SK-N-DZ (cell line): ENCODE measurements at regions not wholly inside any gene's neighbourhood (a gene's known extent, or its start where the extent isn't known, plus 50 kb on each side); places are given as distances from the start of the nearest gene placed in this dataset.

Experiments
- DNase-seq: peaks from one replicate; pipeline ENCODE4 v3.0.0-alpha.2; 2015; ENCODE audit warnings: low spot score

GRCh38 chr22:48742556-48743343, 1084.9 kb downstream of the BRD1 start:
- no peak for DNase-seq

- no peak for DNase-seq
These were observed 1085.5 kb downstream of the BRD1 start for GRCh38 chr22:48742191-48742555.

GRCh38 chr22:48741540-48741939, 1086.1 kb downstream of the BRD1 start:
- no peak for DNase-seq

GRCh38 chr22:48740731-48741405, 1086.8 kb downstream of the BRD1 start:
- DNase-seq, result no peak

GRCh38 chr22:48740086-48740730, 1087.5 kb downstream of the BRD1 start:
- DNase-seq, result no peak

- no peak for DNase-seq
These were observed 1088.2 kb downstream of the BRD1 start for GRCh38 chr22:48739348-48740085.

GRCh38 chr22:48738204-48738980, 1089.3 kb downstream of the BRD1 start:
- no peak for DNase-seq

GRCh38 chr22:48737461-48738203, 1090.0 kb downstream of the BRD1 start:
- no peak for DNase-seq

- no peak for DNase-seq
These were observed 1090.8 kb downstream of the BRD1 start for GRCh38 chr22:48736593-48737460.

GRCh38 chr22:48734961-48735360, 1092.7 kb downstream of the BRD1 start:
- no peak for DNase-seq

- no peak for DNase-seq
These were observed 1093.3 kb downstream of the BRD1 start for GRCh38 chr22:48734359-48734758.

- DNase-seq, result no peak
These were observed 1098.0 kb downstream of the BRD1 start for GRCh38 chr22:48729499-48730171.

- no peak for DNase-seq
These were observed 1100.1 kb downstream of the BRD1 start for GRCh38 chr22:48727454-48728058.

- no peak for DNase-seq
These were observed 1102.8 kb downstream of the BRD1 start for GRCh38 chr22:48724899-48725298.

- no peak for DNase-seq
These were observed 1105.0 kb downstream of the BRD1 start for GRCh38 chr22:48722661-48723060.

- DNase-seq, result no peak
These were observed 1106.3 kb downstream of the BRD1 start for GRCh38 chr22:48721395-48721669.

- DNase-seq, result no peak
These were observed 1106.8 kb downstream of the BRD1 start for GRCh38 chr22:48720662-48721394.
